NCI-H82 (cell line): ENCODE measurements at regions not wholly inside any gene's neighbourhood (a gene's known extent, or its start where the extent isn't known, plus 50 kb on each side); places are given as distances from the start of the nearest gene placed in this dataset.

Experiments used
- DNase-seq: peaks from one replicate; lab custom pipeline; 2025; lab: John Stamatoyannopoulos, UW

DNA sequence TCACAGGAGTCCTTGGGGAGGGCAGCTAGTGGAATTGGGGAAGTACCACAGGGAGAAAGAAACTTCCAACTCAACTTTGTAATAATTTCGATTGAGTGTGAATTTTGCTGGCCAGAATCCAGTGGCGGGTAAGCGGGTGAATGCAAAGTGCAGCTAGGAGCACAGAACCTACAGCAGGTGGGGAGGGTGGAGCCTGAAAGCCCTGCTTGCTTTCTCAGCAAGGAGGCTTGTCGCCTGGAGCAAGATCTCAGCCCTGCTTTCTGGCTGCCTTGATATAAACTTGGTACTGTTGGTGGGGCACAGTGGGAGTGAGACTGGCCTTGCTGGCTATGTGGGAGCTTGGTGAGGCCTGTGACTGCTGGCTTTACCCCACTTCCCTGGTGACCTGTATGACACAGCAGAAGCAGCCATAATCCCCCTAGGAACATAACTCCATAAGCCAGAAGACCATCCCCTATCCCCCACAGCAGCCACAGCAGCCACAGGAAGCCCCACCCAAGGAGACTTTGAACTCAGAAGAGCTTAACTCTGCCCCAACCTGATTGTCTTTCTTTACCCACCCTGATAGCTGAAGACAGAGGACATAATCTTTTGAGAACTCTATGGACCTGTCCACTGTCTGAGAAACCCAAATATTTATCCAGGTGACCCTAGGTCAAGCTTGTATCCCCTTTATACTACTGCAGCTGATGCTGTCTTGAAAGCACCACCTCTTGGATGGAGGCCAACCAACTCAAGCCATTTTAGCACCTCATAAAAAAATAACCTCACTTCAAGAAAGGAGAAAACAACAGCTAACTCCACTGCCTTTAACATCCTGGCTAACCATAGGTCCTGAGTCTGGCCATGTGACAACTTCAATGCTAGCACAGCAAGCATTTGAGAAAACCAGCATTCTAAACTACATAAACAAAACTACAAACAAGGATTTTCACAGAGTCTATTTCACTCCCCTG lies 87.2 kb upstream of the PDE5A start:
- no peak for DNase-seq

DNA sequence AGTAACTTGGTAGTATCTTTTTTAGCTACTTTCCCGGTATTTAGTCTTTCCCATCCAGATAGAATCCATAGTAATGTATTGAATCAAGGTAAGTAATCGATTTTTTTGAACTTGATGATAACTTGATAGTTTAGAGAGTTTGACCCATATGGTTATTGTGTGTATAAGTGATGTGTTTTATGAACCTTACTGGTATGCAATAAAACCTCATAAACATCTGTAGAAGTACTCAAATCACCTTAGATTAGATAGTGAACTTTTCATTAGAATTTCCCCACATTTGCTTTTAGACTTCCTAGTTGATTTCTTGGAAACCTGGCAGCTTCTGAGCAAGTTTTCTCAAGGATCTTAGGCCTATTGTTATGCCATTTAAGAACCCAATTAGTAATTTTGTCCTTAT lies 80.8 kb upstream of the PDE5A start:
- no peak for DNase-seq

DNA sequence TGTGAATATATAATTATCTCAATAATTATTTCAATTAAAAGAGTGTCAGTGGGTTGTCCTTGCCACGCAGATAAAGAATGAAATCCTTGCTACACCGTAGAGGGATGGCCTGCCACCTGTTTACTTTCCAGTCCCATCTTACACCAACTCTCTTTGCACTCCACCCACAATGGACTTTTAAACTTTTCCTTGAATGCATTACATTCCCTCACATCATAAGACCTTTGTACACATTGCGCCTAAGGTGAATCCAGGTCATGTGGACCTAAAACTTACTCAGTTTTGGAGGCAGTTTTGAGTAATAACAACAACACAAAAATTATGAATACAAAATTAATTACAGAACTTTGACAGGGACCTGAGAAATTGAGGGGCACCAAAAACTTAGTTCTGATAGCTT lies 78.7 kb upstream of the PDE5A start:
- DNase-seq = no peak

DNA sequence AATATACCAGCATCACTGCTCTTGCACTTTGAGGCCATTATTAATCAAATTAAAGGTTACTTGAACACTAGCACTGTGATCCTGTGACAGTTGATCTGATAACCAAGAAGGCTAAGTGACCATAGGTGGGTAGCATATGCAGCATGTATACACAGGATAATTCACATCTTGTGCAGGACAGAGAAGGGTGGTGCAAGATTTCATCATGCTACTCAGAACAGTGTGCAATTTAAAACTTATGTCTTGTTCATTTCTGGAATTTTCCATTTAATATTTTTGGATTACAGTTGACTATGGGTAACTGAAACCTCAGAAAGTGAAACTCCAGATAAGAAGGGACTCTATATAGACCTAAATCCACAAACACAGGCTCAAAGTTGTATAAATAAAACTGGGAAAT lies 78.2 kb upstream of the PDE5A start:
- no peak for DNase-seq

DNA sequence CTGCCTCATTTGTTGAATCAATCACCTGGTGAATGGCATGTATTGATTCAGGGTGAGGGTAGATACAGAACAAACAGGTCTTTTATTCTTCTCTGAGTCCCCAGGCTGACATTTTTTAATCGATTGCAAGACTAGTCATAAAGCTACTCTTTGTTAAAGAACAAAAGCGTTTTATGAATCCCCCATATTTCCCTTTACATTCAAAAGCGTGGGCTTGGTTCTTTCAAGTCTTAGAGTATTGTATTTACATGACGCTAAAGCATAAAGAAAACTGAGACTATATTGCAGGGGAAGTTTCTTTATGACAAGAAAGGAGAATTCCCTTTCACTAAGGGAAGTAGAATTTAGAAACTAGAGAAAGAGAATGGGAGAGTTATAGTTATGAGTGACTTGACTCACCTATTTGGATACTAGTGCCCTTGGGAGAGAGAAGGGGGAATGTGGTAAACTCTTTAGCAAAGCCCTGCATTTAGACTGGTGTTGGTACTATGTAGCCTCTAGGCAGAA lies 69.3 kb upstream of the PDE5A start:
- DNase-seq = no peak

DNA sequence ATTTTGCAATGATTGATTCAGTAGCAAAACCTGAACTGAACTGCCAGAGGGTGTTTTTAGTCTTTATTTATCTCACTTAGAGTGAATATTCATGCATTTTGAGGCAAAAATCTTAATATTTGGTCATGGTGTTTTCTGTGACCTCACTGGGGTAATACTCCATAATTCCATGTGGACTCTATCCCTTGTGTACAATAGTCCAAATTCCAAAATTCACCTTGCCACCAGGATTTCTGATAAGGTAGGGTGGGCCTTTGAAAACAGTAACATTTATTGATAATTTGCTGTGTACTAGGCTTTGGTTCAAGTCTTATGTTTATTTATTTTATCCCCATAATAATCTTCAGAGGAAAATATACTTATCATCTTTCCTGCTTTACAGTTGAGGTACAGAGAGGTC lies 68.4 kb upstream of the PDE5A start:
- DNase-seq = no peak

DNA sequence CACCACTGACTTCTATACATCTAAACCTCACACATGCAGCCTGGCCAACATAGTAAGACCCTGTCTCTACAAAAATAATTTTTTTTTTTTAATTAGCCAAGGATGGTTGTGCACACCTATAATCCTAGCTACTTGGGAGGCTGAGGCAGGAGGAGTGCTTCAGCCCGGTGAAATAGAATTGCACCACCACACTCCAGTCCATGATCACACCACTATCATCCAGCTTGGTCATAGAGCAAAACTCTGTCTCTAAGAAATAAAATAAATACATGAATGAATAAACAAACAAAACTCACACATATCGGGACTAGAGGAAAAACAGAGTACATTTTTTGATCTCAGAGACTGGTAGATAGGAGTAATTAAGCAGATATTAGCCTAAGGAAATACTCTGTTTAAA lies 66.6 kb upstream of the PDE5A start:
- no peak for DNase-seq

DNA sequence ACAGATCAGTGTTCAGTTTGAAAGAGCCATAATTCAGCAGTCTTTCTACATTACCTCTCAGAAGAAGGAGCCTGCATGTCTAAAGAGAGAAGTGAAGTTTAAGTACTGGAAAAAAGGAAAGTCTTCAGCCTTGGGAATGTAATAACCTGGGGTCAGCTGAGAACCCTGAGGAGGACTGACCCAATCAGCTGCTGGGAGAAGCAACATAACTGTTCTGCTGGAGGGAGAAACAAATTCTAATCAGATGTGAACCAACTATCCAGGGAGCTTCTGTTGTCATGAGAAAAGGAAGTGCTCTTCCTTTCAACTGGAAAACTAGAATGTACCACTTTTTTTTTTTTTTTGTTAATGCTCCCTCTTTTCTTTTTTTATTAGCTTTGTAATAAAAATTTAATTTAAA lies 64.5 kb upstream of the PDE5A start:
- DNase-seq = no peak

DNA sequence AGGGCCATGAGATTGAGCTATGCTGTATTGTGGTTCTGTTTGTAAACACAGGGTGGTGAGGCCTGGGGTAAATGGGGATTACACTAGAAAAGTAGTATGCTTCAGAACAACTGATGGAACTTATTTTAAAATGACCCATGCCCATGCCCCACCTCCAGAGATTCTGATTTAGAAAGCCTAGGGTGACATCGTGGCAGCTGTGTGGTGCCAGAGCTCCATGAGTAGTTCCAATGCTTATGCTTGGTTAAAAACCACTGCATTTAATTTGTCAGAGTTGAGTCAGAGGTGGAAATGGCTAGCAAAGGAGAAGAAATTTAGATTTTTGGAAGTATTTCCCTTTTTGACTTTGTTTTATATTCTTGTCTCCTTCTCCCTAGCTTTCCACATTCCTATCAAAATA lies 63.4 kb upstream of the PDE5A start:
- no peak for DNase-seq

DNA sequence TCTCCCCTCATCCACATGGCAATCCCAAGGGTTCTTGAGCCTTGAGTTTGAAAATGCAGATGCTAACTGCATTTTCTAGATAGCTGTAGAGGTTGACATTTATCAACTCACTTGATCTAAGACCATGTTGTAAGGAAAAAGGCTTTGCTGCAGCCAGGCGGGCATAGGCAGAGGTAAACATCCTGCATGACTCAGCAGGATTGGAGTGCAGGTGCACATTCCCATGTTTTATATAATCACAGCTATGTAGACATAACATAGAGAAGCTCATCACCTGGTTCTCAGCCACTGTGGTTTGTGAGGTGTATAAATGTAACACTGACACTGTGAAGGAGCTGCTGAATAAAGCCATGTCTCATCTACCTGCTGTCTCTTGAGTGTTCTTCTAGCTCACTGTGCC lies 62.3 kb upstream of the PDE5A start:
- DNase-seq = no peak

DNA sequence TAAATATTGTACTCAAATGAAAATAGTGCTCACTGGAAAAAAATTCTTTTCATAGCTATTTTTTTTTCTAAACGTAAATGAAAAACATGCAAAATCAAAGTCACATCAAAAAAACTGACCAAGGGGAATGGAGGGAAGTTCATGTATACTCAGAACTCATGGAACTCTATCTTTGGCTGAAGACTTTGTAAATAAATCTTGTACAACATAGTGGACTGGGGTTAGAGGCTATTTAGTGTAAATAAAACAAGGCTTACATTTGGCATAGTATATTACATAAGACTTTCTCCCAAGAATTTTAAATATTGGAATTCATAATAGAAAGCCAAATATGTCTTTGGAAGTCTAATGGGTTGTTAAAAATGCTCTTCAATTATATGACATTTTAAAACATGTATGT lies 59.8 kb upstream of the PDE5A start:
- DNase-seq = no peak

DNA sequence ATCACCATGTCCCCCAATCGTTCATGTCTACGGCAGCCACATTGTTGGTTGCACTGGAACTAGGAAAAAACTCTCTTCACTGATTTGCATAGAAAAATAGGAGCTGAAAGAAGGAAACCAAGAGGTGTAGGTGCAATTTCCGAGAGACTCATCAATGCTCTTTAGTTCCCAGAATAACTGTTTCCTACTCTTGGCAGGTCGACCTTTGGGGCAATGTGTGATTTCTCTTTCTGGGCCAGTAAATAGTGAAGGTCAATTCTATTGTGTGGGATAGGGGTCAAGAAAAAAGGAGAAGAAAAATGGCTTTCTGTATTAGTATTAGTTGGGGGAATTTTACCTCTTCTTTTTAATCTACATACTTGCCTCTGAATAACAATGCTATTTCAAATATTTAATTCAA lies 55.9 kb upstream of the PDE5A start:
- no peak for DNase-seq

DNA sequence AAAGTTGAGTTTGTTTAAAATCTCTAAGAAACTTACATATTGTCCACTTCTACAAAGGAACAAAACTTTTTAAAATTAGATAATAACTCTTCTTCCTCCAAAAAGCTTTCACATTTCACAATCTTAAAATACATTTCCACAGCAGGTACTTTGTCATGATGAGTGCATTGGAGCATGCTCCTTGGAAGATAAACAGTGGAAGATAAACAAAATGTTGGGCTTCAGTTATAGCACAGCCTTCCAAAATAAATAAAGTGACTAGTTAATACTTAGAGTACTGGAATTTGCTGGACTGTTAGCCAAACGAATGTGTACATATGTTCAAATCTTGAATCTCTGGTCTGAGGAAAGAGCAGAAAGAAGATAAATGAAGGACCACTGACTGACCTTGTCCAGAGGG lies 54.9 kb upstream of the PDE5A start:
- DNase-seq = no peak

DNA sequence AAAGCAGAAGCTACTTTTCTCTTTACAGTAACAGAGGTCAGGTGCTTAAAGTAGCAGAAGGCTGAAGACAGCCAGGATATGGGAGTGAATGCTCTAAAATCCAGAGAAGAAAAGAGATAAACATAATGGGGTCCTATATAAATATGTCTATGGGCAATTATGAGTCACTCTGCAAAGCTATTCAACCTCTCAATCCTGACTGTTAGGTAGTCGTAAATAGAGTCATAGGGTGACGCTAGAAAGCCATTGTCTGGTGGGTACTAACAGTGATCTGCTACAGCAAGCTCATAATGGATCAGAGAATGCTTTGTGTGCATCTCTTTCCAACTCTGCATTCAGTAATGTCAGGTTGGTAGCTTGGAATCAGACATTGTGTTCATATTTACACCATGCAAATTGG lies 53.5 kb upstream of the PDE5A start:
- no peak for DNase-seq

DNA sequence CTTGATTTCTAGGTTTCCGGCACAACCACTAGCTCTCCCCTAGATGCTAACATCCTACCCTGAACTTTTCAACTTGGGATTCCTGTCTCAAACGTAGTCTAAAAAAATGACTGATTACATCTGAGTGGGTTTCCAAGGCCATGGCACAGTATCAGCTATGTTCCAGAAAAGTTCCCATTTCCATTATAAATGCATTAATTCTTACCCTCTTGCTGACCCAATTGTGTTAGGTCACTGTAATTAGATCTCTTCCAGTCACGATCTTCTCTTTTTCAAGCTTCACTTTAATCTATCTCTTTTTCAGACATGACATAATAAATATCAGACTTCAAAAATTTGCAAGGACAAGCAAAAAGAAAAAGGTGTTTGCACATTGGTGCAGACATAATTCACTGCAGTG lies 50.6 kb upstream of the PDE5A start:
- no peak for DNase-seq

DNA sequence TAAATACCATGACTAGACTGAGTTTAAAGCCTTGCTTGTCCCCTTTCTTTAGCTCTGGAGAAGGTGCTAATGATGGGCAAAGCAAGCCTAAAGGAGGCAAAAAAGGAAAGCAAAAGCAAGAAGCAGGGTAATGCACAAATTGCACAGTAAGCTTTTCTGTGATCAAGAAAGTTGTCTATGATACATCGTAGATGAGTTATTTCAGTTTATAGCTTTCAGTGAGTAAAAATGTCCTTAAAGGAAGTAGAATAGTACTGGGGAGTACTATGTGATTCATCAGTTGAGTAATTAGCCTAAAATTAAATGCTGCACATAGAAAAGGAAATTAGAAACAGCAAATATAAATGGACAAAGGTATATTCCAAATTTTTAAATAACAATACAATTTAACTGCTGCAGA lies 50.2 kb upstream of the PDE5A start:
- DNase-seq = no peak
